ENCODE measurements at regions not wholly inside any gene's neighbourhood (a gene's known extent, or its start where the extent isn't known, plus 50 kb on each side); places are given as distances from the start of the nearest gene placed in this dataset.

- DNase-seq (ENCODE audit: low read depth), result no peak
These were observed 168.7 kb upstream of the HDAC4 start for GRCh38 chr2:239569401-239570090.

GRCh38 chr2:239568601-239569000, 167.8 kb upstream of the HDAC4 start:
- no peak for DNase-seq (ENCODE audit: low read depth)

- no peak for DNase-seq (ENCODE audit: low read depth)
These were observed 167.0 kb upstream of the HDAC4 start for GRCh38 chr2:239567786-239568185.

- no peak for DNase-seq (ENCODE audit: low read depth)
These were observed 166.3 kb upstream of the HDAC4 start for GRCh38 chr2:239566995-239567568.

- no peak for DNase-seq (ENCODE audit: low read depth)
These were observed 165.6 kb upstream of the HDAC4 start for GRCh38 chr2:239566162-239566994.

- DNase-seq (ENCODE audit: low read depth), result no peak
These were observed 163.8 kb upstream of the HDAC4 start for GRCh38 chr2:239564587-239564986.

- DNase-seq (ENCODE audit: low read depth), result no peak
These were observed 162.7 kb upstream of the HDAC4 start for GRCh38 chr2:239563561-239563960.

GRCh38 chr2:239561446-239562001, 160.7 kb upstream of the HDAC4 start:
- DNase-seq (ENCODE audit: low read depth), result peak; percentile 60

- no peak for DNase-seq (ENCODE audit: low read depth)
These were observed 158.8 kb upstream of the HDAC4 start for GRCh38 chr2:239559417-239560261.

GRCh38 chr2:239558661-239559060, 157.8 kb upstream of the HDAC4 start:
- no peak for DNase-seq (ENCODE audit: low read depth)

GRCh38 chr2:239557516-239557915, 156.7 kb upstream of the HDAC4 start:
- DNase-seq (ENCODE audit: low read depth), result no peak

- no peak for DNase-seq (ENCODE audit: low read depth)
These were observed 154.7 kb upstream of the HDAC4 start for GRCh38 chr2:239555571-239555905.

GRCh38 chr2:239554766-239555570, 154.1 kb upstream of the HDAC4 start:
- DNase-seq (ENCODE audit: low read depth), result no peak

GRCh38 chr2:239553376-239554000, 152.7 kb upstream of the HDAC4 start:
- DNase-seq (ENCODE audit: low read depth), result no peak

GRCh38 chr2:239552213-239552926, 151.6 kb upstream of the HDAC4 start:
- DNase-seq (ENCODE audit: low read depth), result no peak

GRCh38 chr2:239551206-239551605, 150.4 kb upstream of the HDAC4 start:
- no peak for DNase-seq (ENCODE audit: low read depth)

- DNase-seq (ENCODE audit: low read depth), result no peak
These were observed 149.5 kb upstream of the HDAC4 start for GRCh38 chr2:239550357-239550756.

- no peak for DNase-seq (ENCODE audit: low read depth)
These were observed 149.0 kb upstream of the HDAC4 start for GRCh38 chr2:239549711-239550255.

GRCh38 chr2:239548965-239549595, 148.3 kb upstream of the HDAC4 start:
- no peak for DNase-seq (ENCODE audit: low read depth)
